NCI-H128 (cell line): ENCODE measurements at regions not wholly inside any gene's neighbourhood (a gene's known extent, or its start where the extent isn't known, plus 50 kb on each side); places are given as distances from the start of the nearest gene placed in this dataset.
"Not testable (repeated sequence)": the region's sequence is repeated elsewhere in the genome, so short reads cannot be mapped to it uniquely, and the experiment has no call there.

ENCODE experiments used
- DNase-seq: peaks from one replicate; lab custom pipeline; 2025; ENCODE audit not compliant: unreplicated experiment; lab: John Stamatoyannopoulos, UW

DNA sequence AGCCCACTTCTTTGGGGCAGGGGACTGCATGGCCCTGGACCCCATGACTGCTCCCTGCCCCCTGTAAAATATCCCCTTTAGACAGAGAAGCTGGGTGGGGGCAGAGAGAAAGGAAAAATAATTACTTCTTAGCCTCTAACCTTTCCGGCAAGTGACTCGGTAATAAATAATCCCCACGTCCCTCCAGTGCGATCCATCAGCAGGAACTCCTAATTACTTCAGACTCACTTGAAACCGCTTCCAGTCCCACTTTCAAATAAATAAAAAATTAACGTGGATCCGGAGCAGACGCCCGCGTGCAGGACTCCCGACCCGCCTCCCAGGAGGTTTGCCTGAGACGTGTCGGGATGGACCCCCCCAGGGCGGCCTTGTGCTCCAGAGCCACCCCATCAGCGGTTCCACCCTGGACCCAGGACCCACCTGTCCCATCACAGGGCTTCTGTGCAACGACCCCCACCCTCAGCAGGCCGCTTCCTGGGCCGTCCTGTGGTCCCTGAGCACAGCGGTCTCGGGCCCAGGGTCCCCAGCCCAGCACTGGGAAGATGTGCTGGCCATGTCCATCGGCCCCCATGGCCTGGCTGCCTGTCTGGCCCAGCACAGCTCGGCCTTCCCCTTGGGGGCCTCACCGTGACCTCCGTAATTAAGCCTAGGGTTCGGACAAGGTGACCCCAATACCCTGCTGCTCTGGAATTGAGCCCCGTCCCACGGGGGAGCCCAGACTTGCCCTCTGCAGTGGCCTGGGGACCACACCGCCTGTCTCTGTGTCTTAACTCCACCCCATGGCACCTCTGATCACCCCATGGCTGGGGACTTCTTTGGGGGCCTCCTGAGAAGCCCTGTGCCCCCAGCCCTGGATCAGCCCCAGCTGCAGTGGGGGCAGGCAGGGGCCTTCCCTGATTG lies 108.0 kb downstream of the UNCX start:
- no peak for DNase-seq

DNA sequence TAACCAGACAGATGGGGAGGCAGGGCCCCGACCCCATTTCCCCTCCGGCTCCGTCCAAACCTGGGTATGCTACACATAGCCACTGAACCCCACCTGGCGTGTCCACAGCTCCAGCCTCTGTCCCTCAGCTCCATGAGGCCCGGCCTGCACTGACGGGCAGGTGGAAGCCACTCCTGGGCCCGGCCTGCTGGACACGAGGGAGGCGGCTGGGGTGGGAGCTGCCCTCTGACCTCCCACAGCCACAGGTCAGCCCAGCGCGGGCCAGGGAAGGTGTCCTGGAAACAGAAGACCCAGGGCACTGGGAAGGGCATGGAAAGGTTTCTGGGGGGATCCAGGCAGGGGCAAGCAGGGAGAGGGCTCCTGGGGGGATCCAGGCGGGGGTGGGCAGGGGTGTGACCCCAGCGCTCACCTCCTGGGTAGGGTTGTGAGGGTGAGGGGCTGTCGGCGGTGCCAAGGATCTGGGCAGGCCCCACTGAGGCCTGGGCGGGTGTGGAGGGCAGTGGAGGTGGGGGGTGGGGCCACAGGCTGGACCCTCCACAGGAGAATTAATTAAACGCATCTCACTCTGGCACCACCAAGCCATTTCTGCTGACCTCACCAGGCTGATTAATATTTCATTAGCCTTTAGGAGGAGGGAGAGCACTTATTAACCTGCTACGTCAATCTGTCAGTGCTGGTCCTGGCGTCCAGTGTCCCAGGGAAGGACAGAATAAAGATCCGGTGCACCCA lies 108.9 kb downstream of the UNCX start:
- DNase-seq, result no peak

DNA sequence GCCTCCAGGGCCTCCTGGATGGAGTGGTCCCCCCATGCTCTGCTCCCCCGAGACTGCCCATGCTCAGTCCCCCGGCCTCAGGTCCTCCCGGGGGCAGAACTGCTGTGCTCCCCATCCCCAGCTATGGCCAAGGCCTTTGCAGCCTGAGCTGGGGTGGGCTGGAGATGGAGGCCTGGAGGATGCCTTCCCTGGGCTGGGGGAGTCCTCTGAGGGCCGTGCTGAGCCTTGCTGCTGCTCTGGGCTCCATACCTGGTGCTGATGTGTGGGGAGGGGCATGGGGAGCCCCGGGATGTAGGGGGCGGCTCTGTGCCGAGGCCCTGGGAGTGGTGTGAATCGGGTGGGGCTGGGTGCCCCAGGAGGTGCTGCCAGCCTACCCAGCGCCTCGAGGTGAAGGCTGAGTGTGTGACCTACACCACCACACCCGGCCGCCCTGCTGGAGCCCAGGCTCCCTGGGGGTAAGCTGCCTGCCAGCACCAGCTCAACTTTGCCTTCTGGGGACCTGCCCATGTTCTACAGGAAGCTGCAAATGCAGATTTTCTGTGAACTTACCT lies 109.5 kb downstream of the UNCX start:
- DNase-seq, result no peak

DNA sequence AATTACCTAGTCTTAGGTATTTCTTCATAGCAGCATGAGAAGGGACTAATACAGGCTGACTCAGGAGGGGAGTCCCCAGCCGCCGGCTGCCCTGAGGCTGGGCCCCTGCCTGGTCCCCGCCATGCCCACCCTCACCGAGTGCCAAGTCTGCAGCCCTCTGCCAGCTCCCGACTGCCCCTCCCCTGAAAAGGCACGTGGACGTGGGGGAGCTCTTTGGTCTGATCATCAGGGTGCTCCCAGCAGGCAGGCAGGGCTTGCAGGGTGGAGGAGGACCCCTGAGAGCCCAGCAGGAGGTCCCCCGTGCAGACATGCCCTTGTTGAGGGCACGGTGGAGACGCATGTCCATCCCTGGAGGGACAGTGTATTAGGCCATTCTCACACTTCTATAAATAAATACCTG lies 110.9 kb downstream of the UNCX start:
- DNase-seq, result no peak

DNA sequence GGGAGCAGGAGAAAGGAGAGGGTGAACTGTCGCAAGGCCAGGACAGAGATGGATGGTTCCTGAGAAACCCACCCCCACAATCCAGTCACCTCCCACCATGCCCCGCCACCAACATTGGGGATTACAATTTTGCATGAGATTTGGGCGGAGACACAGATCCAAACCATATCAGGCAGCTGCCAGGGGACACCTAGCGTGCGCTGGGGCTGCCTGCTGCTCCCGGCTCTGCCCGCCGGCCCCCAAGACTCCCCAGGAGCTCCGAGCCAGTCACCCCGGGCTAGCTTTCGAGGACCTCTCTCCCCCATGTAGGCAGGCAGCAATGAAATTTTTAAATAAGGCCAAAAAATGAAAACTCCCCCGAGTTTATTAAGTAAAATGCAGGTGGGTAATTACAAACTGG lies 111.7 kb downstream of the UNCX start:
- no peak for DNase-seq

DNA sequence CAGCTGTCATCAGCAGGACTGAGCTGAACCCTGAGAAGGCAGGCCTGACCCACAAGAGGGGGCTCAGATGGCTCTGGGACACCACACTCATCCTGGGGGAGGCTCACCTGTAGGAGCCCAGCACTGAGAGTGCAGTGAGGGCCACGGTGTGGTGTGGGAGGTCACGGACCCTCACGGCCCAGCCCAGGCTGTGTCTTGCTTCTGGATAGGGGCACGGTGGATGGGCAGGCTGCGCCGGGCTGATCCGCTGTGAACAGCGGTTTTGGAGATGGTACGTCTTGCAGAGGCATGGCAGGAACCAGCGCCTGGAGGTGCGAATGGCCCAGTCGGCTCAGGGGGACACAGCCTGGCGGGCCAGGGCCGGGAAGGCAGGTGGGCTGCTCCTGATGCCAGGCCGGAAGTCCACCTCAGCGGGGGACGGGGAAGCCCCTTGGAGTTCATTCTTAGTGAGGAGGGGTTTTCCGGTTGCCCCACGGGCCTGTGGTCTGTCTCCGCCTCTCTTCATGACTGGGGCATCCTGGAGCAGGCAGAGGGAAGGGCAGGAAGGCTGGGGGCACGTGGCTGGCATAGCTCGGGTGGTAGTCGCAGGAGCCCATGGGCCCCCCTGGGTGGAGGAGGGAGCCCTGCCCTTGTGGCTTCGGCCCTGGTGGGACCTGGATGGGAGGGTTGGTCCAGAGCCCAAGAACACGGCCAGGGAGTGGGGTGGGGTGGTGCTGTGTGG lies 112.5 kb downstream of the UNCX start:
- no peak for DNase-seq

DNA sequence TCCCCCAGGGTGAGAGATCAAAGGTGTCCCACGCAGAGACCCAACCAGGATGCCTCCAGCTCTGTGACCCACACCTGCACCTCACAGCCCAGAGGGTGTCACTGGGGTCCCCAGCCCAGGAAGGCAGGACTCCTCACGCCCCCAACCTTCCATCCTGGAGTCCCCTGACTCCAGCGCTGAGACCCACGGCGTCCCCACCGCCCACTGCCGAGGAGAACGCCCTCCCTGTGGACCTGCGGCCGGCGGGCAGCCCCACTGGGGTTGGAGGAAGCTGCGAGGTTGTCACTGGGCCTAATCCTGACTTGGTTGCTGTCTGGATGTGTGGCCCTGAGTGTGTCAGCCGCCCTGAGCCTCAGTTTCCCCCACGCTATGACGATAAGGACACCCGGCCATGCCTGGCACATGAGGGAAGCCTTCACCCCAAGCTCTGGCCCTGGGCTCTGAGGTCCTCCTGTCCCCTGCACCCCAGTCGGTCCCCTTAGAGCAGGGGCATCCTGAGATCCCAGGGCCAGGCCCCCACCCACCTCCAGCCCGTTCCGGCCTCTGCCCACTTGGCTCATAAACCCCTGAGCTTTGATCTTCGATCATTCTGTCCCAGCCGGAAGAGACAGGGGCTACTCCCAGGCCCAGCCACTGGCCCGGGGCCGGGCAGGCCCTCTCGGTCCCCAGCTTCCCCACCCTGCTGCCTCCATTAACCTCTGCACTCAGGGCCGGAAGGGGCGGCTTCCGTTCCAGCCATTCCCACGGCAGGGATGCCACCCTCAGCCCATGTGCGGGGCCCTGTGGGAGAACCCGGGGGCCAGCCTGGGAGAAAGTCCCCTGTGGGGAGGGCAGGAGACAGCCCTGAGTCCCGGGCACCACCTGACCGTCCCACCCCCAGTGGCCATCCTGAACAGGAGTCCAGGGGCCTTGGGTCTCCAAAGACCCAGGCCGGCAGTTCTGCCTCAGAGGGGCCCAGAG lies 113.2 kb downstream of the MICALL2 start:
- no peak for DNase-seq

DNA sequence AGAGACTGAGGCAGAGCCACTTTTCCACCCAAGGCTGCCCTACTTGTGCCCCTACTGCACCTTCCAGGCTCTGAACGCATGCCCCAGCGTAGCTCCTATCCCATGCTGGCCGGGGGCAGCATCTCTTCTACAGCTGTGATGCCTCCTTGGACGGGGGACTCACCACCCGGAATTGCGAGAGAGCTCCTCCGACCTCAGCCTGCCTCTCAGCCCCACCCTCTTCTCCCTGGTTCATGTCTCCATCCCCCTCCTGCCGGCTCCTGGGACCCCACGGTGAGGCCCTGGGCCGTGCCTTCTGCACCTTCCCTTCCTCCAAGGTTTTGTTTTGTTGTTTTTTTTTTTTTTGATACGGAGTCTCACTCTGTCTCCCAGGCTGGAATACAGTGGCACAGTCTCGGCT lies 112.4 kb downstream of the MICALL2 start:
- no peak for DNase-seq

DNA sequence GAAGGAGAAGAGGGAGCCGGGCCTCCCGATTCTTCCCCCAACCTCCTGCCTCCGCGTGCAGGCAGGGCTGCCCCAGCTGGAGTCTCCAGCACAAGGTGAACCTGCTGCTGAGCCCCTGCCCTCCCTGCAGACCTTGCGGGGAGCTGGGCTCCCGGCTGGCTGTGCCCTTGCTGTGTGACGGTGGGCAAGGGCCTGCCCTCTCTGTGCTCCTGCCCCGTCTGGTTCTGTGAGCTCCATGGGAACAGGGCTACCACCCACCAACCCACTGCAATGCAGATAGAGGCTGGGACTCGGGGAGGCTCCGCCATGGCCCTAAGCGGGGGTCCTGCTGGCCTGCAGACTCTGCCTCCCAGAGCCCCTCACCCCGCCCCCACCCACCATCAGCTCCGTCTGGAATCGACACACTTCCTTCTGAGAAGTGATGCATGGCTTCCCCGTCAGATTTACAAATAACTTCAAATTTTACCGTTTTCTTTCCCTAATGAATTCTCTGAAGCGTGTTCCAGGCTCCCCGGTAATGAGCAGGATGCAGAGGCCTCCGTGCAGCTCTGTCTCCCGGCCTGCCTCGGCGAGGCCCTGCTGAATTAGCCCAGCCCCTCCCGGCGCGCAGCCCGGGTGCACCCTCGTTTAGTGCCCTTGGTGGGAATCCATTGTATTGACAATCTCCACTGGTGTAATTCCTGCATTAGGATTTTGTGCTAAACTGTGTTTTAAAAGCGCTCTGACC lies 111.0 kb downstream of the MICALL2 start:
- DNase-seq, result no peak

DNA sequence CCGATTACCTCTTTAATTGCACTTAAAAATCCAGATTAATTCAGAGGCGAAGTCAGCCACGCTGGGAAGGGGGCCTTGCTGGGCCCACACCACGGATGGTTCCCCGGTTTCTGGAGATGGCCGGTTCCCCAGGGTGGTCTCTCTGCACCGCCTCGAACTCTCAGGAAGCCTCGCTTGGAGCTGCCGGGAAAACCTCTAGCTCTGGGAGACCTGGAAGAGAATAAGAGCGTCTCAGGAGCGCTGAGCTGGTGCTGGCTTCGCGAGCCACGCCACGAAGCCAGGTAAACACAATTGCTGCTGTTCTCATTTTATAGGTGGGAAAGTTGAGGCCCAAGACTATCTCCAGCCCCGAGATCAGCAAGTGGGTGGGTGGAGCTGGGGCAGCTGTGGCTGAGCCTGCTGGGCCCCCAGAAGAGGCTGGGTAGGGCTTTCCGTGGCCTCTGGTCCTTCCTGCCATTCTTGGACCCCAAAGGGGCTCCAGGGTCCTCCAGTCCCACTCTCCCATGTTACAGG lies 110.4 kb downstream of the MICALL2 start:
- no peak for DNase-seq

DNA sequence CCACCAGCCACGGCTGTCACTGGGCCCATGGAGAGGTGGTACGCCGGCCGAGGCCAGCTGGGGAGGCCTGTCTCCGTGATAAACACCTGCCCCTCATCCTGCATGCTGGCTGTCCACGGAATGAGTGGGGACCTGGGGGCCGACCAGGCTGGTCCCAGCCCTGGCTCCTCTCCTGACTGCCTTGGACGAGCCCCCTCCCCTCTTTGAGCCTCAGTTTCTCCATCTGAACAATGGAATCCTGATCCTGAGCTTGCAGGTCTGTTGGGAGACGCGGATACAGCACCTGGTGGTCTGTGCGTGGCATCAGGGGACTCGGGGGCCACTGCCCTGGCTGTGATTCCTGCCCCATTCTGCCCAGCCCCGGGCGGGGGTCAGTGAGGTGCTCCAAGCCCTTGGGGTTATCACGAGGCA lies 109.9 kb downstream of the MICALL2 start:
- DNase-seq, result no peak

DNA sequence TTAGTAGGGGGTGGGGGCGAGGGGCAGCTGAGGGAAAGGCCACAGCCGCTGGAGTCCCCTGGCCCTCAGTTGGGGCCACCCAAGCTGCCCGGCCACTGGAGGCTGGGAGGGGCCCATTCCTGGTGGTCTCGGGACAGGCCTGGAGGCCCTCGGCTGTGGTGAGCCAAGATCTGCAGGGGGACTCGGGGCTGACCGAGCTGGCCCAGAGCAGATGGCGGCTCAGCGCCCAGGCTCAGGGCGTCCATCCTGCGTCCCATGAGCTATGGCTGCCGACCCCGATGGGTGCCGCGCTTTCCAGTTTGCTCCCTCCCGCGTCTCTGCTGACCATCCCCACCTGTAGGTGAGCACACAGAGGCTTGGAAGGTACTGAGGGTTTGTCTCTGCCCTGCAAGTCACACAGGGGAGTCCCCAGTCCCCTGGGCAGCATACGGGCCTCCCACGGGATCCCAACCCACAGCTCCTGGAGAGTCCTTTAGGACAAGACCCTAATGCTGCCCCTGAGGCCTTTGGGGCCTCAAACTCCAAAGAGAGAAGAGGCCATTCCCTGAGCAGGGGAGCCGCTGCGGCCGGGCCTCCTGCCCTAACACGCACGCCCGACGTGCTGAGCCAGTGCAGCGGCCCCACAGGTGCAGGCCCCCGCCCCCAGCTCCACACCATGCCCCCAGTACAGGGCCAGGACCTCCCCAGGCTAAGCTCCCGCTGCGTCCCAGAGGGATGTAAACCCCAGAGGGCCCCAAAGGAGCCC lies 107.2 kb downstream of the MICALL2 start:
- no peak for DNase-seq

DNA sequence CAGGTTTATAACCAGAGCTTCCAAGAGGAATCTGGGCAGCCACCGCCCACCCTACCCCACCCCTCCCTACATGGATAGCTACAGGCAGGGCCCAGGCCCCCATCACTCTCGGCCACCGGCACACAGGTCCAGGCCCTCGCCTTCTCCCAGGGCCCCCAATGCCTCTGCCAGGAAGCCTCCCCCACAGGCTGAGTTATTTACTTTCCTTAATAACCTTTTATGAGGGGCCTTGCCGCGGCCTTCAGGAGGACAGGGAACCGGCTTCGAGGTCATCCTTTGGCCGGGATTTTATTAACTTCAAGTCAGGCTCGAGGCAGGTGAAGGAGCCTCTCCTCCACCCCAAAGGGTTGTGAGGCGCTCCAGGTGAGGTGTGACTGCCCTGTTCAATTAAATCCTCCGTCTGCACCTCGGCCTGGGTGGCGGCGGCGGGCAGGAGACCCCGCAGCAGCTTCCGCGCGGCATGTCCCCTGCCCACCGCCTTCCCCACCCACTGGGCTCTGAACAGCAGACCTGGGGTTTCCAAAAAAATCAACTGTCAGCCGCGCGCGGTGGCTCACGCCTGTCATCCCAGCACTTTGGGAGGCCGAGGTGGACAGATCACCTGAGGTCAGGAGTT lies 106.5 kb downstream of the MICALL2 start:
- no peak for DNase-seq

DNA sequence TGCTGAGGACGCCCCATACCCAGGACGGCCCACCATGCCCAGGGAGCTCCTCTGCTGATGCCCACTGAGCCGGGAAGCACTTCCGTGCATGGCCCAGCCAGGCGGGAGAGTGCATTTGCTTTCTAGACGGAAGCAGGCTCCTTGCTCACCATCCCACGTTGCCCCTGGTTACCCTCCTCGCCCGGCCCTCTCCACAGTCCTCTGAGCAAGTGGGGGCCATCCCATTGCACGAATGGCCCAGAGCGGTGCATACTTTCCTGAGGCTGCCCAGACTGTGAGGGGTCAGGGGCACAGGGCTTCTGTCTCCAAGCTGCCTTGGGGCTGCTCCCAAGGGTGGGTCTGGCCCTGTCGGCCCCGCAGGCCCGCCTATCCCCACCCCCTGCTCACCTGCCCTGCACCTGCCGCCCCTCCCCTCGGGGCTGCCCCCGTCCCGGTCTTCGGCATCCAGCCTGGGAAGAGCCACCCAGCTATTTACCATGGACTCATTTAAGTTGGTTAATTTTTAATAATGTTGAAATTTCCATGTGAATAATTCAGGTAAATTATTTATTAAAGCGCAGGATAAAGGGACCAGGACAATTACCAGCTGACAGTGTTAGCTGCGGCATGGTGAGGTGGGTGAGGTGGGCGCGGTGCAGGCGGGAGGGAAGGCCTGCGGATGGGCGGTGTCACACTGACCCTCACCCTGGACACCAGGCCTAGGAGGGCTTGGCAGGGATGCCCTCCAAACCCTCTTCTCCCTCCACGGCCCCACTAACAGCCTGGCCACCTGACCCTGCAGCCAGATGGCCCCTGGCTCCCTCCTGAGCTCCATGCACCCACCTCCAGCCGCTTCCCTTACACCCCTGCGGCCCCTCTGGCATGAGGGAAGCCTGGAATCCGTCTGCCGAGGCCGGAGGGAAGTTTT lies 104.4 kb downstream of the MICALL2 start:
- DNase-seq, result no peak

DNA sequence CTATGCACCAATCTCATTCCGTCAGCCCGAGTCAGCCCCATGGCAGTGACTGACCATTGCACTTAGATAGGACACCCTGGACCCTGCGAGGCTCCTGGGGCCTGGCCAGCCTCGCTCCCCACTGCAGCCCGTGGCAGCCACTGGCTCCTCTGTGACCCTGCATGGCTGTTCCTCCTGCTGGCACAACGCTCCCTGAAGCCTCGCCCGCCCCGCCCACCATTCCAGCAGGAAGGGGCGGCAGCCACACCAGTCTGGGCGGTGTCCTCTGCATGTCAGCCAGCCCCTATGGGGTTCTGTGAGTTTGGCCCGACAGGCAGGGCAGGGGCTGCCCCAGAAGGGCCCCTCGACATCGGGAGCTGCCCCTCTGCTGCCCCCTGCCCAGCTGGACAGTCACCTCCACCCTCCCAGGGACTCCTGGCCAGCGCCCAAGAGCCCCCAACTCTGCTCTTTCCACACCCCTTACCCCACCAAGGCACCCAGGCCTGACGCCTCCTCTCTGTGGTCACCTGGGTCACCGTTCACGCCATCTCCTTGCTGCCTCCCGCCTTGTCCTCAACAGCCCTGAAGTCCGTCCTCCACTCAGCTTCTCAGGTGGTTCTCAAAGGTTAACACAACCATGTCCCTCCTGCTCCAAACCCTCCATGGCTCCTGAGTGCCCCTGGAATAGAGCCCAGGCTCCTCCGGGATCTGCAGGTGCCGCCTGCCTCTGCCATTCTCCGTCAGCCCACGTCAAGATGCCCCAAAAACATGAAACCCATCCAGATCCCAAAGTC lies 103.5 kb downstream of the MICALL2 start:
- no peak for DNase-seq

DNA sequence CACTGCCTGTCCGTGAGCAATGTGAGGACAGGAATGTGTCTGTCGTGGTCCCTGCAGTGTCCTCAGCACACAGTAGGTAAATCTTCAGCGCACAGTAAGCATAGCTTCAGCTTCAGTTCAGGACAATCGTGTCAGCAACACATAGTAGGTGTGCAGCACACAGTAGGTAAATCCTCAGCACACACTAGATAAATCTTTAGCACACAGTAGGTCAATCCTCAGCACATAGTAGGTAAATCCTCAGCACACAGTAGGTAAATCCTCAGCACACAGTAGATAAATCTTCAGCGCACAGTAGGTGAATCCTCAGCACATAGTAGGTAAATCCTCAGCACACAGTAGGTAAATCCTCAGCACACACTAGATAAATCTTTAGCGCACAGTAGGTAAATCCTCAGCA lies 102.4 kb downstream of the MICALL2 start:
- DNase-seq, result not testable (repeated sequence)

DNA sequence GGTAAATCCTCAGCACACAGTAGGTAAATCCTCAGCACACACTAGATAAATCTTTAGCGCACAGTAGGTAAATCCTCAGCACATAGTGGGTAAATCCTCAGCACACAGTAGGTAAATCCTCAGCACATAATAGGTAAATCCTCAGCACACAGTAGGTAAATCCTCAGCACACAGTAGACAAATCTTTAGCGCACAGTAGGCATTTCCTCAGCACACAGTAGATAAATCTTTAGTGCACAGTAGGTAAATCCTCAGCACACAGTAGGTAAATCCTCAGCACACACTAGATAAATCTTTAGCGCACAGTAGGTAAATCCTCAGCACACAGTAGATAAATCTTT lies 102.0 kb downstream of the MICALL2 start:
- DNase-seq, result not testable (repeated sequence)
